ENCODE measurements at regions not wholly inside any gene's neighbourhood (a gene's known extent, or its start where the extent isn't known, plus 50 kb on each side); places are given as distances from the start of the nearest gene placed in this dataset.
"Not testable (repeated sequence)": the region's sequence is repeated elsewhere in the genome, so short reads cannot be mapped to it uniquely, and the experiment has no call there.

DNA sequence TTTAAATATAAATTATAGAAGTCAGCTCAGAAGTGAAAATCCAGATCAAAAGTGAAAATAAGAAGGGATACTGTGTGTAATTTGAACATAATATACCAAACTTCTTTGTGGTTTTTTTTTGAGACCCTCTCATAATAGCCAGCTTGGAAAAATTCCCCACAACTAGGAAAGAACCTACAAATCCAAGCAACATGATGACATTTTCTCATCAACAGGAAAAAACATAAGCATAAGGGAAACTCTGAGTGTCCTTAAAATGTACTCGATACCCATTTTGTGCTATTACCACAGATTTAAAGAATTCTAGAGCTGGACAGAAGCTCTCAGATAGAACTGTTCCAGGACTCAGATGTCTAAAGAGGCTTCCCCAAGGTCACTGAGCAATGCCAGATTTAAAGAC is 214.8 kb upstream of the KLF14 start:
- DNase-seq, result no peak

DNA sequence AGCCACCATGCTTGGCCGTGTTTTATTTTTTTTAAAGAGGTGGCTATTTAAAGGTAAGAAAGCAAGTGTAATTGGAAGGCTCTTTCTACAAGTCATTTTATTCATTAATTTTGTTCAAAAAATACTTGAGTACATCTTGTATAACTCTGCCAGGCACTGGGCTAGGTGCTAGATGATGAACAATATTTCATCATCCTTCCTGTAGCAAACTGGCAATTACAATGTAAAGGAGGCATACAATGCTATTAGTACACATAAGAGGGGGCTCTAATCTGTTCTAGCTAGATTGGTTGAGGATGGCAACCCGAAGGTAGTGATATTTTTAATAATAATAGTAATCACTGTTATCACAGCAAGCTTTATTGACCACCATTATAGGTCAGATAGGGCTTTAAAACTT is 215.5 kb upstream of the KLF14 start:
- no peak for DNase-seq

DNA sequence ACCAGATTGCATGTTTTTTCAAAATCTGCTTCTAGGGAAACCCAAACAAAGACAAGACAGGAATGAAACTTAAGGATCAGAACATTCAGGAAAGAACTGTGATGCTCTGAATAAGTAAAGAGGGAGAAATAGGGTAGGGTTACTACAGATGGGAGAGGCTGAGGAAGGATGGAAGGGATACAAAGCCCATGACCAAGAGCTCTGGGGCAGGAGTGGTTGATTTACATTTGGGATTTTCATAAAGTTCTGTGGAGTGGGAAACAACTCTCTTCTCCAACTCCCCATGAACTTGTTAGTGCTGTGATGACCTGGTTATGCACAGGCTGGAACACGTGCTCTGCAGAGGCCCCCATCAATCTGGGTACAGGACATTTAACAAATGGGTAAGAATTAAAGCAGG is 216.0 kb upstream of the KLF14 start:
- DNase-seq, result no peak

DNA sequence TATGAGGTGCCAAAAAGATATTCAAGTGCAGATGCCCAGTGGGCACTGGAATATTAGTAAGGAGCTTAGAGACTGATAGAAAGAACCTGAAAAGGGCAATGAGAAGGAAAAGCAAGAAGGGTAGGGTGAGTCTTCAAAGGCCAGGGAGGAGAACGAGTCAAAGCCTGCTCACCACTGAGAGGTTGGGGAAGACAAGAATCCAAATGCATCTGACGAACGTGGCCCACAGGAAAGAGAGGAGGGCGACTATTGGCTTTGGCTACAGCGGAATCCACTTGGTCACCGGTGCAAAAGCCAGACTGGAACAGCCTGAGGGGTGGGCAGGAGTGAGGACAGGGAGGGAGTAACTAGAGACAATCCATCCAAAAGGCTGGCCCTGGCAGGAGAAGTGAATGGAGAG is 216.7 kb upstream of the KLF14 start:
- no peak for DNase-seq

DNA sequence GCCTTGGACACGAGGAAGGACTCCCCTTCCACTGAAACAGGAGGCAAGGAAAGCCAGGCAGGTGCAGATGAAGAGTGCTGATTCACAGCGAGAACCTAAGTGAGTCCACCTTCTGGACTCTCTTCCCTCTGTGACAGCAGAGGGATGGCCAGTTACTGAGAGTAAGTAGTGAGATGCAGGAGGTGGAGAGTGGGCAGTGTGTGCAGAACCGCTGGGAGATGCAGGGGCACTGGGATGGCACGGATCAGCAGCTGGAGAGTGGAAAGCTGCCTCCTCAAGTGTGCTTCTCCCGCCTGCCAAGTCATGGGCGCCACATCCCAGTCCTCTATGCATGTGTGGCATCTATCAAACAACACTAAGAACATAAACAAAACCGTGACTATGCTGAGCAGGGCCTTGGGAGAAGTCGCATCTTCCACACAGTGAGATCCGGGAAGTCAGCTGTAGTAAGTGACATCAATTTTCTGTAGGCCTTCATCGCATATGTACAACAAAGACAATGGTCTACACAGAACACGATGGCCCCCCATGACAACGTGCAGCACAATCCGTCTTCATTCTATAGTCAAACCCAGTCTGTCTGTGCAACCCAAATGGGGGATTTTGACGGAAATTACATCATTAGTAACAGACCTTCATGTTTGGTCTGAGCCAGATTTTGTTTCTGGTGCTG is 217.4 kb upstream of the KLF14 start:
- DNase-seq, result no peak

DNA sequence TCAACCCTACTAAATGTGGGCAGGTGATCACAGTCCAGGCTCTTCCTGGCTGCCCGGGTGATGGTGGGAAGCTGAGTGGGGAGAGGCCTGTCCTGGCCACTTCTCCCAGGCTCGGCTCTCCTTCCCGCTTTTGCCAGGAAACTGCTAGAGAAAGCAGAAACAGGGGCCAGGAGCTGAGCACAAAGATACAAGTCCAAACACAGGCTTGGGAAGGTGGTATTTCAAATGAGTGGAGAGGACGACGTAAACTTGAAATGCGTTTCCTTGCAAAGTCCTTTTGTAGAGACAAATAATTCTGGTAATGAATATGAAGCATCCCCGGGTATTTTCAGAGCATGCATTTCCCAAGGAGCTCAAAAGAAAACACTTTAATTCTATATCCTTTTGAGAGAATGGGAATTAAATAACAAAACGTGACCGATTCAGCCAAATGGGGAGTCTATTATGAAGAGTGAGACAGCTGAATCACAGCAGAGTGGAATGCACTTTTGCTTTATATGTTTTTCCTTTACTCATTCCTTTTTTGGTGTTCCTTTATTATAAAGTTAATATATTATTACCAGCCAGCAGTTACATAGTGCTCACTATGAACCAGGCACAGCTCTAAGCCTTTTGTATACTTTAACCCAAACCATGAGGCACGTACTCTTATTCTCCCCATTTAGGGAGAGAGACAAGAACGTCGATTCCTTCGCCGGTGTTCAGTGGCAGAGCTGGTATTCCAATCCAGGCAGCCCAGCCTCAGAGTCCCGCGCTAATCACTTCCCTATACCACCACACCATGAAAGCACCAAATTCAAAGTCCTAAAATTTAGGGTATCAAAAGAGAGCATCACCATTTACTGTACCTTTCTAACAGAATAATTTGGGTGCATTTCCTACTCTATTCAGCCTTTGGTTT is 218.2 kb upstream of the KLF14 start:
- no peak for DNase-seq

DNA sequence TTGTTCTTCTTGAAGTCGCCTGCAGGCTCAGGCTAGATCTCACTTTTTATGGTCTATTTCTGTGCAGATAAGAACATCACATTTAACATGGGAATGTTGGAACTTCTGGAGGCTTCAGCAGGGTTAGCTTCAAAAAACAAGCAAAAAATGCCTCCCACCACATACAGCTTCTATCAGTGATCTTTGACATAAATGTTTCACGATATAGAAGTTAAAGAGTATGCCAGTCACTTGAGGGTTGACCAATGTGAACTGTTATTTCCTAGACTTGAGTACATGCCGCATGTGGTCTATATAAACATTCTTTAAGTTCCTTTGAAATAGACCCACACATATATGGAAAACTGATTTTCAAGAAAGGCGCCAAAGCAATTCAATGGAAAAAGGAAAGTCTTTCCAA is 219.2 kb upstream of the KLF14 start:
- no peak for DNase-seq

DNA sequence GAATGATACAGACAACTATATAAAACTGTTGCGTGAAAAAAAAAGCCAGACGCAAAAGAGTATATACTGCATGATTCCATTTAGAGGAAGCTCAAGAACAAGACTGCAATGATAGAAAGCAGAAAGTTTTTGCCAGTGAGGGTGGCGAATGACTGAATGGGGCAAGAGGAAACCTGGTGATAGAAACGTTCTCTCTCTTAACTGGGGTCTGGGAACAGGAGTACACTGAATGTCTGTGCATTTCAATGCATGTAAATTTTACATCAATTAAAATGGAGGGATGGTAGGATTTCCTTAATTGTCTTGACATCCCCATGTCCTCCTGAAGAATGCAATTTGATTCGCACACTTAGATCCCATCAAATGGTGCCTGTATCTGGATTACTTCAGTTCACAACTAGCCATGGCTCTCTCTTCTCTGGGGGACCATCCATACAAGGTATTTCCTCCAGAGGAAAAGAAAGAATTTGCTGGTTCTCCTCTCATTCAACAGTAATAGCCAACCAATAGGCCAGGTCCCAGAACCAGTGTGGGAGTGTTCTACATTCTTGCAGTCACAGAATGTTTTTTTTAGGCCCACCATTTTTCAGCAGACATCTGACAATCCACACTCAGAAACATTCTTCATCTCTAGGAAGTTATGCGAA is 221.0 kb upstream of the KLF14 start:
- DNase-seq, result no peak

DNA sequence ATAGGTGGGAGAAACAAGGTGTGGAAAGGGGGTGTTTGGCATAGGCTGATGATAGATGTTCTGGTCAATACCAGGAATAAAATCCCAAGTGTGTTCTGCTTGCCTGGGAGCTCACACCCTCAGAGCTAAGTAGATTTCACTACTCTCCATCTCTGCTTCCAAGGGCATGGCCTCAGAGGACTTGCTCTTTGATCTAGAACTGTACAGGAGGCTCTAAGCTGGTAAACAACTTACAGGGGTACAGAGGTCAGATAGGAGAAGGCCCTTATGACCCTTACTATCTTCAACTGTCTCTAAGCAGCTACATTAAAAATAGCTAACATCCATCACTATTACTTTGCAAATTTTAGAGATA is 221.5 kb upstream of the KLF14 start:
- no peak for DNase-seq

DNA sequence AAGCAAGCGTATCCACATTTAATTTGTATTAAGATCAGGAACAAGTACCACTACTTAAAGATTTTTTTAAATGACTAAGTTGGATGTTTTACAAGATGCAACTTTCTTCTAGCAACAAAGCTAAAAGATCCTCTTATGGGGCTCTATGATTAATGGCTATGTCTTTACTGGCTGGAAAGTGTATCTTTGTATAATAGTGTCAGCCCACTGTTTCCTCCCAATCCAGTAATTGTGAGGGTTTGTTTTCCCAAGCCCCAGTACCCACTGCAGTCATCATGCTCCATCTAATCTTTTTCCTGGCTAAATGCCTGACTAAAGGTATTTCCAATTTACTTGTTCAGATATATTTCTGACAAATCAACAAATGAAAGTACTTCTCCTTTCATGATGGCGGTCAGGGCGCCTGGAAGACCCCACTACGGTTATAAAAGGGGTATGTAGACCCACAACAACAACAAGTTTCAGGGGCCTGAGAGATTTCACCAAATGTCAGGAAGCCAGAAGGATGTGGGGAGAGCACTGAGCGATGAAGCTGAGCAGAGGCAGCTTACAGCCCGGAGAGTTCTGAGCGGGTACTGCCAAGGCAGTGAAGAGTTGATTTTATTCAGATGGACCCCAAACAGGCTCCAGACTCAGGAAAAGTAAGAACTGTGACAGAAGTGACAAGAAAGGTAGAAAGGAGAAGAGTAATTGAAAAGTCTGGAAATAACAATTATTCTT is 222.6 kb upstream of the KLF14 start:
- DNase-seq, result no peak

DNA sequence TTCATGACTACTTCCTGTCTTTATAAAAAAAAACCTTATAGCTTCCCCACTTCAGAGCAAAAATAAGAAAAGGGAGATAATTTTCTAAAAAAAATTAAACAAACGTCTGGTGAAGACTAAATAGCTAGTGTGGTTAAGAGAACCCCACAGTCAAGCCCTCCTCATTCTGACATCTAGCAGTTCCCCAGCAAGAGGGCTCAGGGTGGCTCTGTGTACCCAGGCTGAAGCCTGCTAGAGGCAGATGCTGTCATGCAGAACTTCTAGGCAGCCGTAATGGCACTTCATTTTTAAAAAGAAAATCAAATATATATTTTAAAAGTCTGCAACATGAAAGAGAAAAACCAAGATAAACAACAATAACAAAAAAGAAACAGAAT is 223.1 kb upstream of the KLF14 start:
- DNase-seq, result no peak

DNA sequence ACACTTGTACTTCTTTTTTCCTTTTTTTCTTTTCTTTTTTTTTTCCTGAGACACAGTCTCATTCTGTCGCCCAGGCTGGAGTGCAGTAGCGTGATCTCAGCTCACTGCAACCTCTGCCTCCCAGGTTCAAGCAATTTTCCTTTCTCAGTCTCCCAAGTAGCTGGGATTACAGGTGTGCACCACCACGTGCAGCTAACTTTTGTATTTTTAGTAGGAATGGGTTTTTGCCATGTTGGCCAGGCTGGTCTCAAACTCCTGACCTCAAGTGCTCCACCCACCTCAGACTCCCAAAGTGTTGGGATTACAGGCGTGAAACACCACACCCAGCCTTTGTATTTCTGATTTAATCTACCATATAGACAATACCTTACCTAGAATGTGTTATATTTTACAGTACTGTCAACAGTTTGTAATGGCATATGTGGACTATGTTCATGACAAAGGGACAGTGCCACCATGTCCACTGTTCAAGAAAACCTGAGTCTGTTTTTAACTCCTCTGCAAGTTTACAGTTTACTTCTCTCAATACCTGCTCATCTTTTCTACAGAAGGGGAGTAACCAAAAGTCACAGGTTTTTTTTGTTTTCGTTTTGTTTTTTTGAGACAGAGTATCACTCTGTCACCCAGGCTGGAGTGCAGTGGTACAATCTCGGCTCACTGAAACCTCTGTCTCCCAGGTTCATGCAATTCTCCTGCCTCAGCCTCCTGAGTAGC is 223.9 kb upstream of the KLF14 start:
- not testable (repeated sequence) for DNase-seq

DNA sequence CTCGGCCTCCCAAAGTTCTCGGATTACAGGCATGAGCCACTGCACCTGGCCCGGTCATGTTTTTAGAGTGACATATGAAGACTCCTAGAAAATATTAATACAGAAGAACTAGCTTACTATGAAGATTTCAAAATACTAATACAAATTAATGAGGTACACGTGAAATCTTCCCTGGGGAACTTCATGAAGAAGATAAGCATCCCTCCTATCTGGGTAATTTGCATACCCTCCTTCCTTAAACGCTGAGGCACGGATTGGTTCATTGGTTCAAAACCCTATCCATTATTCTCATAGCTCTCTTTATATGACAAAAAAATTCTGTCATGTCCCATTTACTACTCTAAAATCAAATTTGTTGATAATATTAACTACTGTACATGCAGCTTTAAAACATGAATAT is 224.8 kb upstream of the KLF14 start:
- no peak for DNase-seq

DNA sequence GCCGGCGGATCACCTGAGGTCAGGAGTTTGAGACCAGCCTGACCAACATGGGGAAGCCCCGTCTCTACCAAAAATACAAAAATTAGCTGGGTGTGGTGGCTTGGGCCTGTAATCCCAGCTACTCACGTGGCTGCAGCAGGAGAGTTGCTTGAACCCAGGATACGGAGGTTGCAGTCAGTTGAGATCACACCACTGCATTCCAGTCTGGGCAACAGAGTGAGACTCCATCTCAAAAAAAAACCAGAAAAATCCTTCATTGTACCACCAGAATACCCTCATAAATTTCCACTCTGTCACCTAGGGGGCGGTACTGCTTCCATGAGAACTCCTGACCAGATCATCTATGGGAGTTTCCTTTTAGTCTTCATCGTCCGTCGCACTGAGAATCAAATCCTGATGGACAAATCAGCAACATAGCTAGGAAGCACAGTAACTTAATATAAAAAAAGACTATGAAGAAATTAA is 225.8 kb upstream of the KLF14 start:
- no peak for DNase-seq

DNA sequence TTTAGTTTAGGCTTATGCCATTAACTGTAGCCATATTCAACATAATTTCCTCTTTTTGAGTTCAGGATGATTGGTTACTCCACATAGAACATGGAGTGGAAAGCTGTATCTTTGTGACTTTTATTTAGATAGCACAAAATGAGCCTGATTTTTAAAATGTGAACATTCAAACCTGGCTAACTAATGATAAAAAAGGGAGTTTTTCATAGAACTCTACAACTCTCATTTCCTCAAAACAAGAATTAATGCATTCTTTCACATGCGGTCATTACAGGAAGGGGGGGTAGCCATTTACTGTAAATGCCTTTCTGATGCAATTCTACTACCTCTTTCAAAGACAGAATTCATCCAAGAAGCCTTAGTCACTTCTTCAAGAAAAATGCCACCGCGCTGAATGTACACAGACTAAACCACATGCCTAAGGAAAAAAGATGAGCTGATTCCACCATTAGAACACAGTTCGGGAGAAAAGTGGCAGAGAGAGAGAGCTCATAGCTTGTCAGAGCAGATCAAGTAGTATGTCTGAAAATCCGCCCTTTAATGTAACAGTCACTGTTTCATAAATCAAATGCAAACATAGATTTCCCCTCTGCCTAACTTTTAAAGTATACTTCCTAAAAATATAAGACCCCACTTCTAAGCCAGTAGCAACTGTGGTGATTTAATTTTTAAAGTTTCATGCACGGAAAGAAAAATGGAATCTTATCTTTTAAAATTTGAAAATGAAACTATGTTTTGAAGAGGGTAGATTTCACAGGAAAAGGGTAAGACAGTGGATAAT is 226.4 kb upstream of the KLF14 start:
- no peak for DNase-seq

DNA sequence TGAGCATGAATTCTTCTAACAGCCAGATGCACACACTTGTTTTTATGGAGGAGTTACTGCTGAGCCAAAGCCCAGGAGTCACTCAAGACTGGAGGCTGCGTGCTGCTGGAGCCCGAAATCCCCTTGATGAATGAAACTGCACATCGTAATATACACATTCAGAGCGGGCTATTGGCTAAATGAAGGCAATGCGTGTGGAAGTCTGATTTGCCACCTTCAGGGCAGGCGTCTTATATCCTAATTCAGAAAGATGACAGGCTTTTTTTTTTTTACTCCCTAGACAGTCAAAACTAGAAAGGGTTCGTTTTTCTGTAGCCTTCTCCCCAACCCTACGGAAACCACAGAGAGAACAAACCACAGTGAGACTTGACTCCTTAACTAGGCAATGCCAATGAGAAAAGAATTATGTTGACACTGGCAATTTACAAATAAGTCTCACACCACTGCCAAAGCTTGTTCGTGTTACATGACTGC is 227.2 kb upstream of the KLF14 start:
- no peak for DNase-seq

DNA sequence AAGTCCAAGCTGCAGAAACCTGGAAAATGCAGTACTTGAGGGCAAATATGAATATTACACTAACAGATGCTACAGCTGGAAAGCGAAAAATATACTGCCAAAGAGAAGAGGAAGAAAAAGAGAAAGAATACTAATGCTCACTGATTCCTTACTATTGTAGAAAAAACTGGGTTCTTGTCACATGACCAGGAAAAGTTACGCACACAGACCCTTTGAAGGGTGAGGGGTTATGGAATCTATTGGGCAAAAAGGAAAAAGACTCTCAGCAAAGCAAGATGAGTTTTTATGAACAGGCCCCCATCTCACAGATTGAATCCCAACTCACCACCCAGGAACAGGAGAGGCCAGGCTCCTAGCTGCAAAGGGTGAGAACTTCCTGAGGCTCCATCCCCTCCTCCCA is 228.1 kb upstream of the KLF14 start:
- no peak for DNase-seq

DNA sequence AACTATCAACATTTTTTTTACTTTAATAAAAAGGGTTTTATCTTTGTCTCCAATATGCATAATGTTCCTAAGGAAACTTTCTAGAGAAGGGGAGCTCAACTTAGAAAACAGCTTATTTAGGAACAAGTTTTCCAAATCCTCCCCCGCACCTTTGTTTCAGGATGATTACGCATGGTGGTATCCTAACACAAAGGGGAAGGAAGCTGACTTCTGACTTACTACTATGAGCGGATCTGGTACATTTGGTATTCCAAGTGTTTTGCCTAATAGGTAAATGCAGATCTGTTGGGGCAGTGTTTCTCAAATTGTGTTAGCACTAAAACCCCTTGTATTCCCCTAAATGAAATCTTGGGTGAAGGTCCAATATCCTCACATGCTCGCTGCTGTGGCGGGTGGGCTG is 229.3 kb upstream of the KLF14 start:
- no peak for DNase-seq

DNA sequence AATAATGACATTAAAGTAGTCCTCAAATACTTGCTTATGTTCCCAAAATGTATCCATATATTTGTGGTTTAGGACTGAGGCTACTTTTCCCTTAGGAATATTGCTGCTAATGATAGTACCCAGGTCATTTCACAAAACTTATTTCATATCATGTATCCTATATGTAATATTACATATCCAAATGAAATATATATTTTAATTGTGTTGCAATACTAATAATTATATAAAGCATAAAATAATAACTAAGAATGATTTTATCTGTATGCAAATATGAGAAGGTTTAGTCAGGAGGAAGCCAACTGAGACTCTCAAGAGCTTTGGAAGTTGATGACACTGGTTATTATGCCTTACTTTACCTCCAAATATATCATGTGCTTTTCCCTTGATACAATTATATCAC is 231.5 kb upstream of the KLF14 start:
- no peak for DNase-seq

DNA sequence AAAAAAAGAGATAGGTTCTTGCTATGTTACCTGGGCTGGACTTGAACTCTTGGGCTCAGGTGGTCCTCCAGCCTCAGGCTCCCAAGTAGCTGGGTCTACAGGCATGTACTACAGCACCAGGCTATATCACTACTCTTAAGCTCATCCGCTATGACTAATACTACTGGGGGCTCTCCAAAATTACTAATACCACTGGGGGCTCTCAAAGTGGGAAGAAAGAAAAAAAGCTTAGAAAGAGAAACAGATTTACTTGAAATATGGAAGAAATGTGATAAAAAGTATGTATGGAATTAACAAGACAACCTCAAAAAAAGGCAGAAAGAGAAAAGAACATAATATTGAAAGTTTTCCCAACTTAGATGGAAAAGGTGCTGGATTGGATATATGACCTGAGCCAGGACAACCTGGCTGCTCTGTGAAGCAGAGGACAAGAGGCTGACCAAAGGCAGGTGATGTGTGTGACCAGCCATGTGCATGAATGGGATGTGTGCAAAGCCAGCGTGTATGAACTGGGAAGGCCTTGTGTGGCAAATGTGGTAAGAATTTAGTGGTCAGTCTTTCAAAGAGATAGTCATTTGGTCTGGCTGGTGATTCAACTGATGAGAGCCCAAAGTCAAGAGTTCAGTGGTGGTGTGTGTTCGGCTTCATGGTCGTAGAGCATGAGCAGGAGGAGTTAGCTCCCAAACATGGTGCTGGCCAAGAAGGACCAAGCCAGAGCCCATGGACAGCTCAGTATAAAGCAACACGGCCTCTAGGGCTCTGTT is 232.4 kb upstream of the KLF14 start:
- DNase-seq, result no peak

DNA sequence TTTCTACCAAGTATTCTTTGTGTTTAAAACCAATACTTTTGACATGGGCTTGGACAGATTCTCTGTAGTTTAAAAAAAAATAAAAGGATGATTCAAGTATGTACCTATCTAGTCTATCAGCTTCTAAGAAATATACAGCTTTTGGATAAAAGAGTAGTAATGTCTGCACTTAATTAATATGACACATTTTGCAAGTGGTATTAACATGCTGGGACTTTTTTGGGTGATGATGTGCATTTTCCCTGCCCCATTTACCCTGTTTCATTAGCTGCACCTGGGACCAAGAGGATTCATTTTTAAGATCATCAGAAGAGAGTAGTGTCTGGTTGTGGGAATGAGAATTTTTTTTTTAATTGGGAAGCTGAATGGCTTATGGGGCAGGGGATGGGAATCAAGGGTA is 236.2 kb upstream of the KLF14 start:
- no peak for DNase-seq
